ENCODE measurements at regions not wholly inside any gene's neighbourhood (a gene's known extent, or its start where the extent isn't known, plus 50 kb on each side); places are given as distances from the start of the nearest gene placed in this dataset.

- DNase-seq (ENCODE audit: extremely low read depth, low read depth), result no peak
- no peak for TF ChIP-seq CTCF (IDR thresholded peaks at IDR 0.05; ENCODE audit: low read depth, low read length, missing control alignments)
- no peak overlapping the region for H3K4me3 ChIP-seq (replicated peaks; ENCODE audit: low read depth, low read length)
These were observed 205.7 kb downstream of the SOCS6 start for GRCh38 chr18:70494524-70494923.

DNA sequence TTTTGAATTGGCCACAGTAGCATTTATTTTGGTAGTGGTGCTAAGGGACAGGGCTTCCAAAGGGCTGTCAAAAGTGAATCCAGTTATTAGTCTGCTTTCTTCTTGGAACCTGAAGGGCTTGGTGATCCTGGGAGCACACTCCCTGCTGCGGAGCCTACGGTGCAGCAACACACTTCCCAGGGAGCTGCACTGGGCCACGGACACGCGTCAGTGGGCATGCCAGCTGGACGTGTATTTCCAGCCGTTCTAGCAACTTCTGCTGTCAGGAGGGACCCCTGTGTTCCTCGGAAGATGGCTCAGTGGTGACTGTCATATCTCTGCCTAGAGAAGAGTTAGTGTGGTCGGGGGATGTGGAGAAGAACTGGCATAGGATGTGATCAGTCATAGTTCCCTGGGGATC is 204.6 kb downstream of the SOCS6 start:
- no peak overlapping the region for H3K4me3 ChIP-seq (replicated peaks; ENCODE audit: low read depth, low read length)
- TF ChIP-seq CTCF (IDR thresholded peaks at IDR 0.05; ENCODE audit: low read depth, low read length, missing control alignments), result no peak
- DNase-seq (ENCODE audit: extremely low read depth, low read depth), result no peak

DNA sequence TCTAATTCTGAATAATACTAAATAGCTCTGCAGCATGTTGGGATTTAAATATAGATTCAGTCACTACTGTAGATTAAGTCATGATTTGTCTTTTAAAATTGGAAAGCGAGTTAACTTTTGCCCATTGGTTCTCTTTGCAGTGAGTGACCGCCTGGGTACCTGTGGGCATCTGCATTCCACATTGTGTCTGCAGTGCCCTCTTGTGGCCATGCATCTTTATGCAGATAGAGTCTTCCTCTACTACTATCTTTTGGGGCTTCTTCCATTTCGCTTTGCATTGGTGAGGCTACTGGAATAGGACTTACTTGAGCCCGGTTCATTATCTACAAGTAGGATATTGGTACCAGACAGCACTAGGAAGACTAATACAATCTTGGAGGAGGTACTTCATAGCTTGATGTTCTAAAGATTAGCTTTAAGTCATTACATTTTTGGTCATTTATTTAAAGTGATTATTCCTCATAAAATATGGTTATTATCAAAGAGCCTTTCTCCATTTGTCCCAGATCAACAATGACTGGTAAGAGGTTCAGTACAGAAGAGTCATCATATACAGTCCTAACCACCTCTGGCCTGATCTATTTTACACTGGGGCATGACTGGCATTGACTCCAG is 203.0 kb downstream of the SOCS6 start:
- DNase-seq (ENCODE audit: extremely low read depth, low read depth), result peak; percentile 14
- no peak overlapping the region for H3K4me3 ChIP-seq (replicated peaks; ENCODE audit: low read depth, low read length)
- TF ChIP-seq CTCF (IDR thresholded peaks at IDR 0.05; ENCODE audit: low read depth, low read length, missing control alignments), result peak; percentile 86

GRCh38 chr18:70489986-70490933 is 201.4 kb downstream of the SOCS6 start:
- peak; percentile 64 for TF ChIP-seq CTCF (IDR thresholded peaks at IDR 0.05; ENCODE audit: low read depth, low read length, missing control alignments)
- DNase-seq (ENCODE audit: extremely low read depth, low read depth), result peak; percentile 17
- no peak overlapping the region for H3K4me3 ChIP-seq (replicated peaks; ENCODE audit: low read depth, low read length)

DNA sequence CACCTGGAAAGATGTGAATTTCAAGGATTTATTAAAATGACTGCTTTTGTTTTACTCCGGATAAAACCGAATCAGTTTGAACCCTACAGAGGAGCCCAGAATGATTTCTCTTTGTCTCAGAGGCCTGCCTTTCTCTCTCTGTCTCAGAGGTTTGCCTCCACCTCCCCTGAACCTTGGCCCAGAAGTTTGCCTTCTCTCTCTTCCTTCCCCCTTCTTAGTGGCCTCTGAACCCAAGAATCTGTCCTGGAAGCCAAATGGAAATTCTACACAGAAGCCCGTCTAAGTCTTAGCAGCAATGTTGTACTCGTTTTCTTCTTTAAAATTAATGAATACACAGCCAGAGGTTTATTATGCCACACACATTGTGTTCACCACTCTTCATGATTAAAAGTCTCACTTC is 200.7 kb downstream of the SOCS6 start:
- DNase-seq (ENCODE audit: extremely low read depth, low read depth), result no peak
- H3K4me3 ChIP-seq (replicated peaks; ENCODE audit: low read depth, low read length), result no peak overlapping the region
- no peak for TF ChIP-seq CTCF (IDR thresholded peaks at IDR 0.05; ENCODE audit: low read depth, low read length, missing control alignments)

DNA sequence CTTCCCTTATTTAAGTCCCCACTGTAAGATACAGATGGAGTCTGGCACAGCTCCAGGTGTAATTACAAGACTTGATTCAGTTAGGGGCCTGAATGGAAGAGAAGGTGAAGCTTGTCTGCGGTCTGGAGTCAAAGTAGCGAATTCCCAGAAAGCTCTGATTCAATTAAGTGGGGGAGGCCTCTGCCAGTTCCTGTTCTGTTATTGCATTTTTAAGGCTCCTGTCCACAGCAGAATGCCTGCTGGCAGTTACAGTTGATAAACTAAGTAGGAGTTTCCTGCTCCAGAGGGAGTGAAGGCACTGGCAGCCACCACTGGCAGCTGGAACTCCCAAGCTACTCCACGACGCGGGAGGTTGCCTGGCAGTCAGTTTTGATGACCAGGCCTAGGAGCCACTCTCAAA is 181.1 kb downstream of the SOCS6 start:
- DNase-seq (ENCODE audit: extremely low read depth, low read depth), result no peak
- H3K4me3 ChIP-seq (replicated peaks; ENCODE audit: low read depth, low read length), result no peak overlapping the region
- TF ChIP-seq CTCF (IDR thresholded peaks at IDR 0.05; ENCODE audit: low read depth, low read length, missing control alignments), result no peak
